Liver (tissue), 8 donors: ENCODE measurements at regions not wholly inside any gene's neighbourhood (a gene's known extent, or its start where the extent isn't known, plus 50 kb on each side); places are given as distances from the start of the nearest gene placed in this dataset.
A peak's percentile ranks its signal among the peaks of the same experiment; 100 is the strongest.

Experiments
- DNase-seq: peaks from one replicate; pipeline ENCODE4 v3.0.0-alpha.2; 2017; ENCODE audit warnings: low spot score
- H3K27ac ChIP-seq, 2 donors: one replicate each; pipeline ENCODE4 v1.7.0; 2013; ENCODE audit warnings: inconsistent platforms in 2 of 2, low read length in 2 of 2, control low read depth in 1 of 2, low read depth in 1 of 2, mild to moderate bottlenecking in 1 of 2
- H3K27me3 ChIP-seq, 4 donors: one replicate each; pipeline versions ENCODE4 v1.6.1 to v1.7.0; 2013; ENCODE audit warnings: low read length in 3 of 4, inconsistent platforms in 1 of 4, mild to moderate bottlenecking in 1 of 4, moderate library complexity in 1 of 4; ENCODE audit not compliant: control insufficient read depth in 4 of 4, insufficient read depth in 4 of 4
- H3K36me3 ChIP-seq, 4 donors: one replicate each; pipeline versions ENCODE4 v1.6.1 to v1.7.0; 2013; ENCODE audit warnings: low read length in 3 of 4, mild to moderate bottlenecking in 3 of 4, low read depth in 1 of 4, moderate library complexity in 1 of 4; ENCODE audit not compliant: control insufficient read depth in 4 of 4, insufficient read depth in 3 of 4
- H3K4me1 ChIP-seq, 4 donors: one replicate each; pipeline versions ENCODE4 v1.6.1 to v1.7.0; 2013; ENCODE audit warnings: low read length in 3 of 4, mild to moderate bottlenecking in 3 of 4, moderate library complexity in 1 of 4; ENCODE audit not compliant: control insufficient read depth in 4 of 4, insufficient read depth in 4 of 4
- H3K4me3 ChIP-seq, 3 donors: one replicate each; pipeline versions ENCODE4 v1.6.1 to v1.7.0; 2013; ENCODE audit warnings: low read length in 3 of 3, control low read depth in 1 of 3, low read depth in 1 of 3, mild to moderate bottlenecking in 1 of 3
- H3K9ac ChIP-seq, 2 donors: one replicate each; pipeline ENCODE4 v1.7.0; 2013; ENCODE audit warnings: low read length in 2 of 2, mild to moderate bottlenecking in 2 of 2, moderate library complexity in 2 of 2, control low read depth in 1 of 2, low read depth in 1 of 2
- H3K9me3 ChIP-seq, 4 donors: one replicate each; pipeline versions ENCODE4 v1.6.1 to v1.7.0; 2013; ENCODE audit warnings: low read length in 3 of 4; ENCODE audit not compliant: control insufficient read depth in 4 of 4
- CTCF ChIP-seq: fragments of 150-350 bp; IDR thresholded peaks from 2 replicates; pipeline ENCODE4 v1.5.1; 2017; ENCODE audit warnings: improper control_type of control experiment, low read depth, low read length; ENCODE audit not compliant: missing input control
- EGR1 ChIP-seq, 2 donors: IDR thresholded peaks; 2 replicates each; pipeline ENCODE4 v1.6.1; 2016 to 2018; ENCODE audit warnings: antibody characterized with exemption in 2 of 2, low read depth in 2 of 2
- FOXA1 ChIP-seq: IDR thresholded peaks from 2 replicates; pipeline ENCODE4 v1.6.1; 2016; ENCODE audit warnings: antibody characterized with exemption
- GABPA ChIP-seq, 2 donors: IDR thresholded peaks in 1 of 2; conservative IDR thresholded peaks in 1 of 2; 2 replicates each; pipeline ENCODE4 v1.6.1; 2016; ENCODE audit warnings: antibody characterized with exemption in 2 of 2, mild to moderate bottlenecking in 1 of 2, moderate library complexity in 1 of 2
- HNF4G ChIP-seq: IDR thresholded peaks from 2 replicates; pipeline ENCODE4 v1.6.1; 2016; ENCODE audit warnings: antibody characterized with exemption
- JUND ChIP-seq, 2 donors: IDR thresholded peaks; 2 replicates each; pipeline ENCODE4 v1.6.1; 2016; ENCODE audit warnings: antibody characterized with exemption in 2 of 2
- NR2F2 ChIP-seq: IDR thresholded peaks from 2 replicates; pipeline ENCODE4 v1.6.1; 2016; ENCODE audit warnings: antibody characterized with exemption
- RAD21 ChIP-seq, 2 donors: IDR thresholded peaks; 2 replicates each; pipeline ENCODE4 v1.6.1; 2016; ENCODE audit warnings: antibody characterized with exemption in 2 of 2, mild to moderate bottlenecking in 2 of 2
- RXRA ChIP-seq, 2 donors: IDR thresholded peaks; 2 replicates each; pipeline ENCODE4 v1.6.1; 2017 to 2018; ENCODE audit warnings: antibody characterized with exemption in 2 of 2, mild to moderate bottlenecking in 1 of 2
- SP1 ChIP-seq: IDR thresholded peaks from 2 replicates; pipeline ENCODE4 v1.6.1; 2018; ENCODE audit warnings: antibody characterized with exemption, mild to moderate bottlenecking
- TAF1 ChIP-seq: conservative IDR thresholded peaks from 2 replicates; pipeline ENCODE4 v1.6.1; 2016; ENCODE audit warnings: antibody characterized with exemption, mild to moderate bottlenecking
- YY1 ChIP-seq: IDR thresholded peaks from 2 replicates; pipeline ENCODE4 v1.6.1; 2016; ENCODE audit warnings: antibody characterized with exemption, mild to moderate bottlenecking
- WGBS: extraction: QIAGEN DNeasy Blood & Tissue Kit; methylation state at CpG from one replicate; pipeline ENCODE4 v1.1.7; 2013; 5-methylcytosine and 5-hydroxymethylcytosine counted together
- TF ChIP-seq, protein P1 (sequence below): IDR thresholded peaks from 2 replicates; pipeline ENCODE4 v1.6.1; 2016; ENCODE audit warnings: antibody characterized with exemption
- TF ChIP-seq, protein P2 (sequence below): IDR thresholded peaks from 2 replicates; pipeline ENCODE4 v1.6.1; 2016; ENCODE audit warnings: antibody characterized with exemption
- TF ChIP-seq, protein P3 (sequence below): IDR thresholded peaks from 2 replicates; pipeline ENCODE4 v1.6.1; 2016; ENCODE audit warnings: antibody characterized with exemption
- donor health status: healthy.
- donor health status: healthy.
- donor health status: healthy.
- donor health status: healthy.
- donor health status: healthy.

DNA sequence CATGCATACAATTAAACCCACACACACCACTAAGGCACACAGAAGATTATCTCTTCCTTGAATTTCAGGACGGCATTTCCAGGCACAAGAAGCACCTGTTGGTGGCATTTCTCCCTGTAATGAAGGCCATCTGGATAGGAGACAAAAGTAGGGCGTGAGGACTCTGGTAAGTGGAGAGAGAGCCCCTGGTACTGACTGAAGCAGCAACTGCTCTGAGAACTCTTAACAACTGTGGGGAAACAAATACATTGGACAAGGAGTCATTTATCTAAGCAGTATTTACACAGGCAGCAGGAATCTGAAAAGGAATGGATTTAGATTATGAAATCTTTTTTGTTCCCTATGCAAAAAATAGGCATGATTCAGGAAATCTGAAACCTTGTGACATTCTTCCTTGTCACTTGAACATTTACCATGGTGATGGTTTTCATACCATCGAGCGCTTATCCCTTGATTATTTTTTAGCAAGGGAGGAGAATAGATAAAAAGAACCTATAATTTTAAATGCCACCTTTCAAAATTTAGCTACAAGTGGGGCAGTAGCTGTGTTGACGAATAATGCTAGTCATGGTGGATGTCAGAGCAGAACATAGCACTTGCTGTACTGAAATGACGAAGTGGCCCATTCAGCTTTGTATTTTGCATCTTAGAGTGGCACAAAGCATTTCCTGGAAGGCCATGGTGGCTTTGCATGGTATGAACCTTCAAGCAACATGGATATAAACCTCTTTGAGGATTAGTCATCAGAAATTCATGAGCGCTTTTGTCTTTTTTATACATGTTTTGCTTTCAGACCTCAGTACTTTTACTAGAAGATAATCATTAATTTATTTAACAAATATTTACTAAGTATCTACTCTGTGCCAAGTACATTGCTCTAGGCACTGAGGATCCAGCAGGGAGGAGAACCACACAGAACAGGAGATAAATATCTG is 362.0 kb downstream of the ADGRL2 start:
- TF ChIP-seq CTCF (no peak), EGR1 (IDR thresholded peaks at IDR 0.05; ENCODE audit: low read depth in 2 of 2) (no peak), TAF1 (no peak), GABPA (IDR thresholded peaks at IDR 0.05 in 1 of 2, conservative IDR thresholded peaks at IDR 0.05 in 1 of 2) (no peak), FOXA1 (no peak)
- TF ChIP-seq, protein P1, sequence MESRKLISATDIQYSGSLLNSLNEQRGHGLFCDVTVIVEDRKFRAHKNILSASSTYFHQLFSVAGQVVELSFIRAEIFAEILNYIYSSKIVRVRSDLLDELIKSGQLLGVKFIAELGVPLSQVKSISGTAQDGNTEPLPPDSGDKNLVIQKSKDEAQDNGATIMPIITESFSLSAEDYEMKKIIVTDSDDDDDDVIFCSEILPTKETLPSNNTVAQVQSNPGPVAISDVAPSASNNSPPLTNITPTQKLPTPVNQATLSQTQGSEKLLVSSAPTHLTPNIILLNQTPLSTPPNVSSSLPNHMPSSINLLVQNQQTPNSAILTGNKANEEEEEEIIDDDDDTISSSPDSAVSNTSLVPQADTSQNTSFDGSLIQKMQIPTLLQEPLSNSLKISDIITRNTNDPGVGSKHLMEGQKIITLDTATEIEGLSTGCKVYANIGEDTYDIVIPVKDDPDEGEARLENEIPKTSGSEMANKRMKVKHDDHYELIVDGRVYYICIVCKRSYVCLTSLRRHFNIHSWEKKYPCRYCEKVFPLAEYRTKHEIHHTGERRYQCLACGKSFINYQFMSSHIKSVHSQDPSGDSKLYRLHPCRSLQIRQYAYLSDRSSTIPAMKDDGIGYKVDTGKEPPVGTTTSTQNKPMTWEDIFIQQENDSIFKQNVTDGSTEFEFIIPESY: no peak
- TF ChIP-seq, protein P2, sequence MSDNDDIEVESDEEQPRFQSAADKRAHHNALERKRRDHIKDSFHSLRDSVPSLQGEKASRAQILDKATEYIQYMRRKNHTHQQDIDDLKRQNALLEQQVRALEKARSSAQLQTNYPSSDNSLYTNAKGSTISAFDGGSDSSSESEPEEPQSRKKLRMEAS: no peak
- TF ChIP-seq, protein P3, sequence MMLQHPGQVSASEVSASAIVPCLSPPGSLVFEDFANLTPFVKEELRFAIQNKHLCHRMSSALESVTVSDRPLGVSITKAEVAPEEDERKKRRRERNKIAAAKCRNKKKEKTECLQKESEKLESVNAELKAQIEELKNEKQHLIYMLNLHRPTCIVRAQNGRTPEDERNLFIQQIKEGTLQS: no peak
- Histone ChIP-seq H3K27me3 (no peaks in the 10 kb centered on the region), H3K27ac (no peak overlapping the region), H3K9ac (no peak overlapping the region), H3K9me3 (no peaks in the 10 kb centered on the region), H3K4me3 (no peak overlapping the region), H3K4me1 (peaks cover 0 to 2% (median 0%) of the 10 kb centered on the region in 4 donors), H3K36me3 (no peaks in the 10 kb centered on the region)
- no peak for DNase-seq
- 86% methylated on average over 7 of the region's 7 CpGs for WGBS

DNA sequence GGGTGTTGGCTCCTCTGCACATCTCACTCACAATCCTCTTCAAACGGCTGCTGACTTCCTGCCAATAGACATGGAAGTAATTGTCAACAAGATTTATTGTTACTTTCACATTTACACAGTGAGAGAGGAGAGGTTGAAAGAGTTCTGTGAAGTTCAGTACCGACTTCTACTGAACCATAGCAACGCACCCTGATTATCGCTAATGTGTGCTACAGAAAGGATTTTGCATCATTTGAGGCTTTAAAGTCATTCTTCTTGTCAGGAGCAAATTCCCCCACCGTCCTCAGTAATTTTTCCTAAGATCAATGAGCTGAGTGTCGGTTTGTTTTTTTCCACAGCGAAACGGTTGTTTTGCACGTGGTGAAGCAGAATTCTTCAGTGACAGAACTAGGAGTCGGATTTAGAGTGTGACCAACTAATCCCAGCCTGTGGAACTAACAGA is 361.0 kb downstream of the ADGRL2 start:
- Histone ChIP-seq H3K9ac (no peak overlapping the region), H3K9me3 (no peaks in the 10 kb centered on the region), H3K27me3 (no peaks in the 10 kb centered on the region), H3K4me1 (peaks cover 0 to 2% (median 0%) of the 10 kb centered on the region in 4 donors), H3K36me3 (no peaks in the 10 kb centered on the region), H3K27ac (no peak overlapping the region), H3K4me3 (peak overlapping the region in 1 of 3 donors; percentile 24)
- TF ChIP-seq JUND (IDR thresholded peaks at IDR 0.05) (no peak), YY1 (no peak), RAD21 (IDR thresholded peaks at IDR 0.05) (no peak), TAF1 (no peak), CTCF (no peak), HNF4G (no peak), NR2F2 (no peak), RXRA (IDR thresholded peaks at IDR 0.05) (no peak), SP1 (no peak)
- 41% methylated on average over 10 of the region's 10 CpGs for WGBS
- no peak for DNase-seq
